ENCODE measurements at regions not wholly inside any gene's neighbourhood (a gene's known extent, or its start where the extent isn't known, plus 50 kb on each side); places are given as distances from the start of the nearest gene placed in this dataset.

DNA sequence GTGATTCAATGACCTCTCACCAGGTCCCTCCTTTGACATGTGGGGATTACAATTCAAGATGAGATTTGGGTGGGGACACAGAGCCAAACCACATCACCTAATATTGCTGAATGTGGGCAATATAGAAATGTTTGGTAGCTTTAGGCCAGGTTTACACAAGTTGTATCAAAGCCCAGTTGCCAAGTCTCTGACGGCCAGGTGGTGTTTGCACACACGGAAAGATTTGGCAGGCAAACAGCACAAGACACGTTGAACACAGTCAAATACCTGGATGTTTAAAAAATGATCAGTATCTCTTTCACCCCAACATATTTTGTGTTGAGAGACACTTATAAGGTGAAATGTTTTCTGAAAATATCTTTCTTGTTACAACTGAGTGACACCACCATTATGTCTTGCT lies 294.4 kb upstream of the MKI67 start:
- H3K4me3 ChIP-seq (ENCODE audit: low read depth in 2 of 2, low read length in 1 of 2): no peak overlapping the region
- 15% methylated on average over 3 of the region's 3 CpGs for WGBS (ENCODE audit: low lambda C conversion rate)
- no peaks in the 10 kb centered on the region for H4K20me1 ChIP-seq (ENCODE audit: insufficient read depth)
- H3F3A ChIP-seq (replicated peaks; ENCODE audit: insufficient read depth): no peaks in the 10 kb centered on the region
- no peak overlapping the region for H3K4me2 ChIP-seq
- no peaks in the 10 kb centered on the region for H3K79me2 ChIP-seq (ENCODE audit: insufficient read depth)
- no peaks in the 10 kb centered on the region for H3K27me3 ChIP-seq (ENCODE audit: insufficient read depth)
- H3K27ac ChIP-seq (ENCODE audit: low read depth in 2 of 2, low read length in 1 of 2): no peak overlapping the region
- no peak overlapping the region for H3K9ac ChIP-seq
- H3K9me2 ChIP-seq: no peaks in the 10 kb centered on the region
- ChIA-PET CTCF (no interaction called here), POLR2A (no interaction called here)
- no peak for DNase-seq
- TF ChIP-seq TEAD4 (IDR thresholded peaks at IDR 0.05; ENCODE audit: borderline replicate concordance, insufficient read depth) (no peak), RCOR1 (IDR thresholded peaks at IDR 0.05; ENCODE audit: low read length) (no peak), GATA2 (CRISPR knock-in tag; IDR thresholded peaks at IDR 0.05) (no peak), RXRA (IDR thresholded peaks at IDR 0.05; ENCODE audit: borderline replicate concordance, low read depth) (no peak), FOXJ3 (CRISPR knock-in tag; IDR thresholded peaks at IDR 0.05) (no peak), FOSL2 (IDR thresholded peaks at IDR 0.05; ENCODE audit: borderline replicate concordance, low read depth) (no peak), NFIC (IDR thresholded peaks at IDR 0.05; ENCODE audit: borderline replicate concordance) (no peak), RAD21 (IDR thresholded peaks at IDR 0.05; ENCODE audit: low read length) (no peak), EP300 (IDR thresholded peaks at IDR 0.05; ENCODE audit: borderline replicate concordance in 1 of 2, low read depth in 1 of 2, low read length in 1 of 2) (no peak), EZH2phosphoT487 (IDR thresholded peaks at IDR 0.05; ENCODE audit: borderline replicate concordance, low read depth) (no peak), SMC3 (IDR thresholded peaks at IDR 0.05; ENCODE audit: low read depth, low read length) (no peak), USF2 (IDR thresholded peaks at IDR 0.05; ENCODE audit: borderline replicate concordance, low read depth, low read length) (no peak), NRF1 (IDR thresholded peaks at IDR 0.05; ENCODE audit: low read depth, low read length) (no peak), GABPA (IDR thresholded peaks at IDR 0.05; ENCODE audit: low read depth) (no peak)
- TF ChIP-seq, protein P1, sequence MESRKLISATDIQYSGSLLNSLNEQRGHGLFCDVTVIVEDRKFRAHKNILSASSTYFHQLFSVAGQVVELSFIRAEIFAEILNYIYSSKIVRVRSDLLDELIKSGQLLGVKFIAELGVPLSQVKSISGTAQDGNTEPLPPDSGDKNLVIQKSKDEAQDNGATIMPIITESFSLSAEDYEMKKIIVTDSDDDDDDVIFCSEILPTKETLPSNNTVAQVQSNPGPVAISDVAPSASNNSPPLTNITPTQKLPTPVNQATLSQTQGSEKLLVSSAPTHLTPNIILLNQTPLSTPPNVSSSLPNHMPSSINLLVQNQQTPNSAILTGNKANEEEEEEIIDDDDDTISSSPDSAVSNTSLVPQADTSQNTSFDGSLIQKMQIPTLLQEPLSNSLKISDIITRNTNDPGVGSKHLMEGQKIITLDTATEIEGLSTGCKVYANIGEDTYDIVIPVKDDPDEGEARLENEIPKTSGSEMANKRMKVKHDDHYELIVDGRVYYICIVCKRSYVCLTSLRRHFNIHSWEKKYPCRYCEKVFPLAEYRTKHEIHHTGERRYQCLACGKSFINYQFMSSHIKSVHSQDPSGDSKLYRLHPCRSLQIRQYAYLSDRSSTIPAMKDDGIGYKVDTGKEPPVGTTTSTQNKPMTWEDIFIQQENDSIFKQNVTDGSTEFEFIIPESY (IDR thresholded peaks at IDR 0.05; ENCODE audit: borderline replicate concordance, low read depth): no peak
- H3K36me3 ChIP-seq (replicated peaks in 1 of 2; ENCODE audit: control insufficient read depth in 1 of 2, insufficient read depth in 2 of 2, low read length in 1 of 2): no peaks in the 10 kb centered on the region
- no peaks in the 10 kb centered on the region for H3K9me3 ChIP-seq
- H2AFZ ChIP-seq (ENCODE audit: low read depth): no peak overlapping the region
- no peaks in the 10 kb centered on the region for H3K4me1 ChIP-seq (ENCODE audit: control insufficient read depth in 1 of 2, insufficient read depth in 2 of 2, low read depth in 1 of 2, low read length in 1 of 2)
